ENCODE measurements at regions not wholly inside any gene's neighbourhood (a gene's known extent, or its start where the extent isn't known, plus 50 kb on each side); places are given as distances from the start of the nearest gene placed in this dataset.
"Not testable (repeated sequence)": the region's sequence is repeated elsewhere in the genome, so short reads cannot be mapped to it uniquely, and the experiment has no call there.

DNA sequence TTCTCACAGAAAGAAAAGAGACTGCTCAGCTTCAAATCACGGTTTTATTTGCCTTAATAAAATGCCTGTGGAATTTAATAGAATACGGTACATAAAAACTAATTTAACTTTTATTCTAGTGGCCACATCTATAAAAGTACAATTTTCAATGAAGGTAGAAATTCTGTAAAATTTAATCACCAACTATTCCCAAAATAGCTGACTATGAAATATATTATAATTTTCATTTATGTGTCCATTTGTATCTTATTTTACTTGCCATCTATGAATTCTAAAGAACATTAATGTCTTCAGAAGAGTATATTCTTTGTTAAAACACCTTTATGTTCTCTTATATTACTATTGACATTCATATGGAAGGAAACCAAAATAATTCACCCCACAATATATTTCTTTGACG lies 192.6 kb downstream of the BTBD3 start:
- FAIRE-seq (no peak), DNase-seq (ENCODE audit: extremely low spot score, insufficient read length, low read depth) (no peak)

GRCh38 chr20:12110711-12111110 lies 193.0 kb downstream of the BTBD3 start:
- no peak for FAIRE-seq
- no peak for DNase-seq (ENCODE audit: extremely low spot score, insufficient read length, low read depth)

GRCh38 chr20:12111431-12112088 lies 193.9 kb downstream of the BTBD3 start:
- DNase-seq (ENCODE audit: extremely low spot score, insufficient read length, low read depth) (no peak), FAIRE-seq (no peak)

GRCh38 chr20:12112089-12112474 lies 194.4 kb downstream of the BTBD3 start:
- no peak for DNase-seq (ENCODE audit: extremely low spot score, insufficient read length, low read depth)
- FAIRE-seq, result no peak

- FAIRE-seq, result no peak
- DNase-seq (ENCODE audit: extremely low spot score, insufficient read length, low read depth), result no peak
Measured at GRCh38 chr20:12112665-12113064, 195.0 kb downstream of the BTBD3 start.

DNA sequence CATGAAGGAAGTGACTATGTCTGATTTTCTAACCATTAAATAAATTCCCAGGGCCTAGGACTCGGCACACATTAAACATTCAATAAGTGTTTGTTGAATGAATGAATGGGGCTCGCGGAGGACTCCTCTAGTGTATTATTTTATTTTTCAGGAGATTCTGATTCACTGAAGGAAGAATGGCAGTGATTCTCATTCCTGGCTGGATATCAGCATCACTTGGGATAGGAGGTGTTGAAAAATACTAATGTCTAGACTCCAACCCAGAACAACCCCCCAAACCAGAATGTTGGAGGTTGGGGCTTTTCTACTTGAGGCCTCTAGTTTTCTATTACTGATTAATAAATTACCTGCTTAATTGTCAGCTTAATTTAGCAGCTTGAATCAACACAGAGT lies 195.4 kb downstream of the BTBD3 start:
- DNase-seq (ENCODE audit: extremely low spot score, insufficient read length, low read depth), result no peak
- FAIRE-seq, result no peak

GRCh38 chr20:12113468-12114371 lies 196.0 kb downstream of the BTBD3 start:
- DNase-seq (ENCODE audit: extremely low spot score, insufficient read length, low read depth), result no peak
- no peak for FAIRE-seq

DNA sequence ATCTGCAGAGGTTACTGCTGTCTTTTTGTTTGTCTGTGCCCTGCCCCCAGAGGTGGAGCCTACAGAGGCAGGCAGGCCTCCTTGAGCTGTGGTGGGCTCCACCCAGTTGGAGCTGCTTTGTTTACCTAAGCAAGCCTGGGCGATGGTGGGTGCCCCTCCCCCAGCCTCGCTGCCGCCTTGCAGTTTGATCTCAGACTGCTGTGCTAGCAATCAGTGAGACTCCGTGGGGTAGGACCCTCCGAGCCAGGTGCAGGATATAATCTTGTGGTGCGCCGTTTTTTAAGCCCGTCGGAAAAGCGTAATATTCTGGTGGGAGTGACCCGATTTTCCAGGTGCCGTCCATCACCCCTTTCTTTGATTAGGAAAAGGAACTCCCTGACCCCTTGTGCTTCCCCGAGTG lies 211.4 kb downstream of the BTBD3 start:
- not testable (repeated sequence) for FAIRE-seq

DNA sequence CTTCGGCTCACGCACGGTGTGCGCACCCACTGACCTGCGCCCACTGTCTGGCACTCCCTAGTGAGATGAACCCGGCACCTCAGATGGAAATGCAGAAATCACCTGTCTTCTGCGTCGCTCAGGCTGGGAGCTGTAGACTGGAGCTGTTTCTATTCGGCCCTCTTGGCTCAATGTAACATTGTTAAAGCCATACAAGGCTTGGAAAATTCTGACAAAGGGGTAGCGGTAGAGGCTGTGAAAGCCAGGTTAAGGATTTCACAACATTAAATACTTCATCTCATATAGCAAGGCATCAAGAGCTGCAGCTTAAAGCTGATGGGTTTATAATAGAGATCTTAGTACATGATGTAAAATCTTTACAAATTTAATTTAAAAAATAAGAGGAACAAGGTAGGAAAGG lies 211.8 kb downstream of the BTBD3 start:
- DNase-seq (ENCODE audit: extremely low spot score, insufficient read length, low read depth); FAIRE-seq: not testable (repeated sequence)

More for the DNA sequence above, 211.4 kb downstream of the BTBD3 start:
- DNase-seq (ENCODE audit: extremely low spot score, insufficient read length, low read depth), result not testable (repeated sequence)

DNA sequence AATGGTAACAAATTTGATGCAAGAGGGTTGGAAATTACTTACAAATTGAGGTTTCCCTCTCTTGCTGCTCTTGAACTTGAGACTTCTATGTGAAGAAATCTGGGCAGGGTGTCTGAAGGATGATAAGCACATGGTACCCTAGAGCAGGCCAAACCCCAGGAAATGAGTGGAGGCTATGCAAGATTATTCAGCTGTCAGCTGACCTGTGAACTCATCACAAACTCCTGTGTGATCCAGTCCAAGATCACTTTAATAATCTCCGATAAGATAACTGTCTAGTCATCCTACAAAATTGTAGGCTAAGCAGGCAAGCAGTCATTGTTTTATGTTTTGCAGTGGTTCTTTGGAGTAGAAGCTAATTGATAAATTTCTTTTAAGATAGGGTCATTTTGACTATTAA lies 213.1 kb downstream of the BTBD3 start:
- FAIRE-seq, result no peak
- DNase-seq (ENCODE audit: extremely low spot score, insufficient read length, low read depth), result no peak

- no peak for FAIRE-seq
Measured at GRCh38 chr20:12133553-12133952, 215.9 kb downstream of the BTBD3 start.

GRCh38 chr20:12145951-12146350 lies 228.3 kb downstream of the BTBD3 start:
- not testable (repeated sequence) for DNase-seq (ENCODE audit: extremely low spot score, insufficient read length, low read depth); FAIRE-seq

More at GRCh38 chr20:12133553-12133952, 215.9 kb downstream of the BTBD3 start:
- DNase-seq (ENCODE audit: extremely low spot score, insufficient read length, low read depth), result no peak

DNA sequence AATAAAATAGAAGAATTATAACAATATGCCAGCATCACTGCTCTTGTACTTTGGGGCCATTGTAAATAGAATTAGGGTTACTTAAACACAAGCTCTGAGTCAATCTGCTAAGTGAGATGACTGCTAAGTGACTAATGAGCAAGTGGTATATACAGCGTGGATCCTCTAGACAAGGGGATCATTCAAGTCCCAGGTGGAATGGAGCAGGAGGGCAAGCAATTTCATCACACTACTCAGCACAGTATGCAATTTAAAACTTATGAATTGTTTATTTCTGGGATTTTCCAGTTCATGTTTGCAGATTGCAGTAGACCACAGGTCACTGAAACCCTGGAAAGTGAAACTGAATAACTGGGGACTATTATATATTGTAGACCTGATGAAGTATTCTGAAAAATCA lies 235.3 kb downstream of the BTBD3 start:
- FAIRE-seq, result no peak
- DNase-seq (ENCODE audit: extremely low spot score, insufficient read length, low read depth), result no peak

GRCh38 chr20:12153628-12154027 lies 235.9 kb downstream of the BTBD3 start:
- no peak for DNase-seq (ENCODE audit: extremely low spot score, insufficient read length, low read depth)
- no peak for FAIRE-seq

DNA sequence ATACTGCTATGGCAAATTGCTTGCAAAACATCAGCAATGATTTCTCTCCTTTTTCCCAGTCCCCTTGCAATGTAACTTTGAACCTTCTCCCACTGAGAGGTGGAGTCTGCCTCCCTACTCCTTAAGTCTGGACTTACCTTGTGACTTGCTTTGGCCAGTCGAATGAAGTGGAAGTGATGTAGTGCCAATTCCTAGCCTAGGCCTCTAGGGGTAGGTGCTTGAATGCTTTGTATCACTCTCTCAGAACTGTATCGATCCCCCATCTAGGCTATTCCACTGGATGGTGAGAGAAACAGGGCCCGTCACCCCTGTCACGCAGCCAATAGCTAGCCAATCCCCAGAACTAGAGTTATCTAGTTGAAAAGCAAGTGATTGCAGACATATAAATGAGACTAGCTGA lies 238.6 kb downstream of the BTBD3 start:
- FAIRE-seq (no peak), DNase-seq (ENCODE audit: extremely low spot score, insufficient read length, low read depth) (no peak)

DNA sequence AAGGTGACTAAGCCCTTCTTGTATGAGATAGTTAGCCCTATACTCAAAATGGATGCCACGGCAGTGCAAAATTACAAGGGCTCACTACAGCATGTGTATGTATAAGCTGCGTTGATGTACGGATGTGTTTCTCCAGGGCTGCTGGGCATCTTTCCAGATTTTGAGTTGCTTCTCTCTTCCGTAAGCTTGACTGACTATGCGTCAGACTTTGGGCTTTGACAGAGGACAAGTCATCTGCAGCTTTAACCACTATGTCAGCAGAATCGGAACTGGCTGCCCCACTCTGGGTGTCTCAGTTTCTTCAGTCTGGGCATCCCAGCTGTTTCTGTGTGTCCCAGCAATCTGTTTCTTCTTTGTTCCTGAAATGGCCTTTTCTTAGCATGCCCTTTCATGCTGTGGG lies 241.6 kb downstream of the BTBD3 start:
- FAIRE-seq (no peak), DNase-seq (ENCODE audit: extremely low spot score, insufficient read length, low read depth) (no peak)

GRCh38 chr20:12161734-12162133 lies 244.0 kb downstream of the BTBD3 start:
- no peak for FAIRE-seq
- no peak for DNase-seq (ENCODE audit: extremely low spot score, insufficient read length, low read depth)

- FAIRE-seq (no peak), DNase-seq (ENCODE audit: extremely low spot score, insufficient read length, low read depth) (no peak)
Measured at GRCh38 chr20:12166053-12166717, 248.5 kb downstream of the BTBD3 start.

DNA sequence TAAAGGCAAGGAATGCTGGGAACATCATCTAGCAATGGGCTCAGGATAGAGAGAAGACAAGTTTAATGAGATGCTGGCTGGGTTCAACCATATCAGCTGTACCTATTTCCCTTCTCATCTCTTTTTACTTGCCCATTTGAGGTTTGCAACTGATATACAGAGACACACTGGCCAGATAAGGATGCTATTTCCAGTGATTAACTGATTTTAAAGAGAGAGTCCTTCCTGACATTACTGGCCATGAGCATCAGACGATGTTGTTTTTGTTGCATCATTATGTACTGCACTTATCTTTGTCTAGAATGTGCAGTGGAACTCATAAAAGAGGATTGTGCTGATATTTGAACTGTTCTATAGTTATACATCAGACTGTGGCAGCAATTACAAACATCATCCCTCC lies 252.7 kb downstream of the BTBD3 start:
- FAIRE-seq, result no peak

GRCh38 chr20:12171923-12172524 lies 254.3 kb downstream of the BTBD3 start:
- FAIRE-seq (no peak), DNase-seq (ENCODE audit: extremely low spot score, insufficient read length, low read depth) (no peak)

More for the DNA sequence above, 252.7 kb downstream of the BTBD3 start:
- DNase-seq (ENCODE audit: extremely low spot score, insufficient read length, low read depth), result no peak
